ENCODE measurements at regions not wholly inside any gene's neighbourhood (a gene's known extent, or its start where the extent isn't known, plus 50 kb on each side); places are given as distances from the start of the nearest gene placed in this dataset.

- TF ChIP-seq CBX5 (IDR thresholded peaks at IDR 0.05; ENCODE audit: low read depth, low read length) (no peak), SIRT6 (IDR thresholded peaks at IDR 0.05; ENCODE audit: low read length) (no peak), HDAC6 (IDR thresholded peaks at IDR 0.05; ENCODE audit: low read depth, low read length) (no peak), MAFK (IDR thresholded peaks at IDR 0.05; ENCODE audit: low read depth, low read length) (no peak)
Observed at GRCh38 chr20:52840041-52840440, 132.1 kb upstream of the TSHZ2 start (continued).

Data from H1 (cell line).